A549 (cell line): ENCODE measurements at regions not wholly inside any gene's neighbourhood (a gene's known extent, or its start where the extent isn't known, plus 50 kb on each side); places are given as distances from the start of the nearest gene placed in this dataset.

Source experiments
- ATAC-seq, 2 experiments: fragments of 200-7000 bp in 1 of 2; fragments of >200 bp in 1 of 2; cut with Nextera tagmentation in 1 of 2; cut with Tn5 transposase in 1 of 2; 3 replicates each; pipeline versions ENCODE4 v1.8.0 to v1.9.1; 2018 to 2020; ENCODE audit warnings: mild to moderate bottlenecking in 1 of 2, moderate library complexity in 1 of 2
- CTCF ChIA-PET: fragments of 300-600 bp; sonication (Branson Sonifier 250); formaldehyde crosslinking; extraction: SDS; loops from one replicate; lab custom pipeline; 2021; ENCODE audit warnings: antibody characterized with exemption, inconsistent platforms; lab: Yijun Ruan, JAX
- POLR2A ChIA-PET: fragments of 350-600 bp; formaldehyde crosslinking; extraction: SDS; loops from one replicate; lab custom pipeline; 2021; ENCODE audit warnings: antibody characterized with exemption, inconsistent platforms; lab: Yijun Ruan, JAX
- DNase-seq, 2 experiments: peaks; one replicate each; pipeline versions ENCODE4 v3.0.0 to v3.0.0-alpha.2; 2011 to 2016; ENCODE audit warnings: low read depth in 1 of 2, low spot score in 1 of 2
- FAIRE-seq: peaks from 2 replicates; lab custom pipeline; 2011; peaks lifted over from hg19 to GRCh38; lab: Jason Lieb, UNC
- H3K27ac ChIP-seq, 2 experiments: fragments of >200 bp; sonication (Bioruptor Twin); formaldehyde crosslinking; 3 replicates each; pipeline ENCODE4 v1.5.1; 2016 to 2017
- H3K4me1 ChIP-seq: fragments of >200 bp; sonication (Bioruptor Twin); formaldehyde crosslinking; 3 replicates; pipeline ENCODE4 v1.6.1; 2016
- H3K4me2 ChIP-seq: fragments of >200 bp; sonication (Bioruptor Twin); formaldehyde crosslinking; 3 replicates; pipeline ENCODE4 v1.6.1; 2016
- H3K4me3 ChIP-seq: fragments of >200 bp; sonication (Bioruptor Twin); formaldehyde crosslinking; 3 replicates; pipeline ENCODE4 v1.5.1; 2016
- H3K9me3 ChIP-seq: fragments of >200 bp; sonication (Bioruptor Twin); formaldehyde crosslinking; 3 replicates; pipeline ENCODE4 v1.6.1; 2016
- BCL3 ChIP-seq: fragments of >200 bp; sonication (Bioruptor Twin); formaldehyde crosslinking; IDR thresholded peaks from 3 replicates; pipeline ENCODE4 v1.6.1; 2016
- CBX2 ChIP-seq: fragments of 200-600 bp; sonication (generic); IDR thresholded peaks from 2 replicates; pipeline ENCODE4 v1.6.1; 2016; ENCODE audit warnings: low read depth, mild to moderate bottlenecking, borderline replicate concordance
- CTCF ChIP-seq: fragments of >200 bp; sonication (Bioruptor Twin); formaldehyde crosslinking; IDR thresholded peaks from 3 replicates; pipeline ENCODE4 v1.5.1; 2016
- ESRRA ChIP-seq: fragments of 150-350 bp; IDR thresholded peaks from 2 replicates; pipeline ENCODE4 v1.6.1; 2014; ENCODE audit warnings: mild to moderate bottlenecking, low read length, borderline replicate concordance
- FOSL2 ChIP-seq, 2 experiments: fragments of 450-650 bp in 1 of 2; fragments of >200 bp in 1 of 2; sonication (Bioruptor Twin) in 1 of 2; formaldehyde crosslinking; IDR thresholded peaks; 2 replicates each; pipeline versions ENCODE4 v1.5.0 to v1.6.1; 2016 to 2020; ENCODE audit warnings: mild to moderate bottlenecking in 1 of 2, moderate library complexity in 1 of 2
- FOXS1 ChIP-seq: fragments of 250-450 bp; sonication (Bioruptor Pico); IDR thresholded peaks from 2 replicates; pipeline ENCODE4 v1.5.0; 2020; ENCODE audit warnings: mild to moderate bottlenecking, moderate library complexity
- GATA3 ChIP-seq: IDR thresholded peaks from 2 replicates; pipeline ENCODE4 v1.6.1; 2012; ENCODE audit warnings: borderline replicate concordance
- HDAC2 ChIP-seq: fragments of 200-600 bp; sonication (generic); IDR thresholded peaks from 2 replicates; pipeline ENCODE4 v1.6.1; 2016
- HMGXB4 ChIP-seq: fragments of 250-450 bp; sonication (Bioruptor Pico); IDR thresholded peaks from 2 replicates; pipeline ENCODE4 v1.5.0; 2021; ENCODE audit warnings: mild to moderate bottlenecking, moderate library complexity, borderline replicate concordance
- HOXA7 ChIP-seq: fragments of 250-450 bp; sonication (Bioruptor Pico); IDR thresholded peaks from 2 replicates; pipeline ENCODE4 v1.5.0; 2020; ENCODE audit warnings: mild to moderate bottlenecking, moderate library complexity
- HOXB13 ChIP-seq: fragments of 250-450 bp; sonication (Bioruptor Pico); IDR thresholded peaks from 2 replicates; pipeline ENCODE4 v1.5.0; 2020; ENCODE audit warnings: low read depth, mild to moderate bottlenecking, moderate library complexity
- KDM5A ChIP-seq: fragments of 200-600 bp; sonication (generic); IDR thresholded peaks from 2 replicates; pipeline ENCODE4 v1.6.1; 2016; ENCODE audit warnings: antibody characterized with exemption, mild to moderate bottlenecking
- MAFK ChIP-seq: fragments of 450-650 bp; IDR thresholded peaks from 2 replicates; pipeline ENCODE4 v1.6.1; 2014; ENCODE audit not compliant: partially characterized antibody
- MAX ChIP-seq: IDR thresholded peaks from 2 replicates; pipeline ENCODE4 v1.6.1; 2012
- MAZ ChIP-seq: fragments of 150-350 bp; IDR thresholded peaks from 2 replicates; pipeline ENCODE4 v1.6.1; 2014; ENCODE audit warnings: antibody characterized with exemption, low read depth, low read length, borderline replicate concordance
- NFE2L2 ChIP-seq: fragments of 150-350 bp; conservative IDR thresholded peaks from 2 replicates; pipeline ENCODE4 v1.6.1; 2014; ENCODE audit warnings: low read length
- RAD21 ChIP-seq, 2 experiments: fragments of >200 bp in 1 of 2; sonication (Bioruptor Twin) in 1 of 2; formaldehyde crosslinking in 1 of 2; IDR thresholded peaks in 1 of 2; conservative IDR thresholded peaks in 1 of 2; 2 replicates in 1 of 2; 3 replicates in 1 of 2; pipeline ENCODE4 v1.6.1; 2012 to 2018; ENCODE audit warnings: inconsistent platforms in 1 of 2
- RARB ChIP-seq: fragments of 250-450 bp; sonication (Bioruptor Pico); IDR thresholded peaks from 2 replicates; pipeline ENCODE4 v1.8.0; 2021; ENCODE audit warnings: mild to moderate bottlenecking, moderate library complexity
- SMC3 ChIP-seq: fragments of >200 bp; sonication (Bioruptor Twin); formaldehyde crosslinking; IDR thresholded peaks from 3 replicates; pipeline ENCODE4 v1.6.1; 2018; ENCODE audit warnings: inconsistent platforms
- TFCP2L1 ChIP-seq: fragments of 250-450 bp; sonication (Bioruptor Pico); IDR thresholded peaks from 2 replicates; pipeline ENCODE4 v1.5.0; 2021; ENCODE audit warnings: mild to moderate bottlenecking
- ZNF302 ChIP-seq: fragments of 250-450 bp; sonication (Bioruptor Pico); IDR thresholded peaks from 2 replicates; pipeline ENCODE4 v1.9.0; 2021; ENCODE audit warnings: inconsistent platforms, mild to moderate bottlenecking, moderate library complexity
- WGBS: methylation state at CpG from one replicate; pipeline ENCODE4 v1.1.6; 2017; ENCODE audit errors: missing lambda C conversion rate; 5-methylcytosine and 5-hydroxymethylcytosine counted together
- TF ChIP-seq, protein P1 (sequence below): fragments of 150-350 bp; IDR thresholded peaks from 2 replicates; pipeline ENCODE4 v1.6.1; 2014; ENCODE audit warnings: low read depth, mild to moderate bottlenecking, low read length

DNA sequence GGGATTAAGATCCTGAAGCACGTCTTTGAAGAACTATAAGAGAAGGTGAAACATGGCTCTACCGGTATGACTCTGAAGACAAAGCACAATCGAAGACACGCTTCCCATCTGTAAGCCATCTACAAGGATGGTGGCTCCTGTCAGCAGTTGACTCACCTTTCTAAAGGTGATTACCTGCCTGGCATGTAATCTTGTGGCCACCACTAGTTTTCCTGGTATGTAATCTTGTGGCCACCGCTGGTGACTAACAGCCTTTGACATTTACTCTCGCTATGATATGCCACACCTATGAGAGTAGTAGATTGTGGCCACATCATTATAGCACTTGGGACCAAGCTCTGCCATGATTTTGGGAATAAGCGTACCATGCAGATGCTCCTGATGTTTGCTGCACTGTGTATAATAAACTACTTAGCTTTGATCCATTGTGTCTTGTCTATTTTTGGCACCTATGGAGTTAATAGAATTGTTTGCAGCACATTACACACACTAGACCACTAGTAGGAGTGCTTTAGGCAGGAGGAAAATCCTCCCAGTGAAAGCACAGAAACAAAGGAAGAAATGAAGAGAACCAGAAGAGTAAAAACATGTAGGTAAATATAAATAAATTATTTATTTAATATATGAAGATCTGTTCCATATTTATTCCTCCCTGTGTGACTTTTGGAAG lies 59.8 kb downstream of the VAX1 start:
- TF ChIP-seq BCL3 (no peak), KDM5A (no peak), HDAC2 (no peak), CBX2 (no peak), ZNF302 (CRISPR knock-in tag) (no peak), GATA3 (no peak), MAX (no peak), FOSL2 (IDR thresholded peaks at IDR 0.05) (no peak), FOSL2 (CRISPR knock-in tag; IDR thresholded peaks at IDR 0.05) (no peak), MAFK (no peak), ESRRA (no peak), HMGXB4 (CRISPR knock-in tag) (no peak)
- TF ChIP-seq, protein P1, sequence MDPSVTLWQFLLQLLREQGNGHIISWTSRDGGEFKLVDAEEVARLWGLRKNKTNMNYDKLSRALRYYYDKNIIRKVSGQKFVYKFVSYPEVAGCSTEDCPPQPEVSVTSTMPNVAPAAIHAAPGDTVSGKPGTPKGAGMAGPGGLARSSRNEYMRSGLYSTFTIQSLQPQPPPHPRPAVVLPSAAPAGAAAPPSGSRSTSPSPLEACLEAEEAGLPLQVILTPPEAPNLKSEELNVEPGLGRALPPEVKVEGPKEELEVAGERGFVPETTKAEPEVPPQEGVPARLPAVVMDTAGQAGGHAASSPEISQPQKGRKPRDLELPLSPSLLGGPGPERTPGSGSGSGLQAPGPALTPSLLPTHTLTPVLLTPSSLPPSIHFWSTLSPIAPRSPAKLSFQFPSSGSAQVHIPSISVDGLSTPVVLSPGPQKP = no peak
- CTCF ChIA-PET = interaction anchor here (1.1 kb wide), 1 partner anchor 89 kb away, joined by 4 read pairs; no protein-coding TSS in a partner anchor
- no peak overlapping the region for H3K27ac ChIP-seq
- no peak for DNase-seq
- POLR2A ChIA-PET = no interaction called here
- H3K4me1 ChIP-seq = peaks cover 8% of the 10 kb centered on the region; the same call in 2 of the 3 replicates
- 35% methylated on average over 7 of the region's 7 CpGs for WGBS
- H3K9me3 ChIP-seq = no peaks in the 10 kb centered on the region
- no peak for FAIRE-seq
- peak in 1 of 2 experiments; percentile 39; a peak in 1 of 6 replicates for ATAC-seq
- no peak overlapping the region for H3K4me3 ChIP-seq
- no peak overlapping the region for H3K4me2 ChIP-seq

GRCh38 chr10:117075064-117075463 lies 63.0 kb downstream of the VAX1 start:
- Histone ChIP-seq H3K4me3 (no peak overlapping the region), H3K4me1 (peaks cover 8% of the 10 kb centered on the region; the same call in 2 of the 3 replicates), H3K4me2 (0 out of 3 replicates have a peak overlapping the region, but pooled peaks have one; percentile 12), H3K27ac (no peak overlapping the region), H3K9me3 (no peaks in the 10 kb centered on the region)
- ChIA-PET POLR2A (no interaction called here), CTCF (interaction anchor here (1.2 to 1.5 kb wide), 2 partner anchors 100 to 384 kb away, joined by 3 read pairs; no protein-coding TSS in a partner anchor)
- WGBS = 59% methylated on average over 1 of the region's 1 CpG
- ATAC-seq = peak; percentile 74 to 79; a peak in 4 of 6 replicates
- TF ChIP-seq FOSL2 (IDR thresholded peaks at IDR 0.05) (no peak), FOSL2 (CRISPR knock-in tag; IDR thresholded peaks at IDR 0.05) (peak; percentile 33; the same call in 1 of the 2 replicates), TFCP2L1 (no peak), NFE2L2 (0 out of 2 replicates have a peak, but pooled peaks have one; percentile 3), MAFK (peak; percentile 49), BCL3 (no peak)
- peak in 1 of 2 experiments; percentile 27 for DNase-seq
- no peak for FAIRE-seq

DNA sequence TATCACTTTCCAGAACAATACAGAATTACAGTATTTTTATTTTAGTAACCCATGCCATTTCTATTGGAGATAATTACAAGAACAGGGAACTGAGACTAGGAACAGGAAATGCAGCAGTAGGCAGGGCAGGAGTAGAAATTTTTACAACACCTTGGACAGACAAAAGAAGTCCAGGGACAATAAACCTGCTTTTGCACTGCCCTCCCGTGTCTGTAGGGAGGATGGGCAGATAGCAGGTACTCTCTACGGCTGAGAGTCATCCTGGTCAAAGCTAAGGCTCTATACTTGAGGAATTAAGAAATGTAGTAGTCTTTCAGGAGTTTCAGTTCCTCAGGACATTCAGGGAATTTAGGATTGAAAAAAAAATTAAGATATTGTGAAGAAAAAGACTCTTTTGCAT lies 63.4 kb downstream of the VAX1 start:
- peak; percentile 77 to 82 for ATAC-seq
- H3K4me2 ChIP-seq = 0 out of 3 replicates have a peak overlapping the region, but pooled peaks have one; percentile 12
- CTCF ChIA-PET = interaction anchor here (1.5 kb wide), 1 partner anchor 384 kb away, joined by 3 read pairs; no protein-coding TSS in a partner anchor

More for the DNA sequence above, 63.4 kb downstream of the VAX1 start:
- Histone ChIP-seq H3K4me1 (peaks cover 8% of the 10 kb centered on the region; the same call in 2 of the 3 replicates), H3K27ac (no peak overlapping the region), H3K4me3 (no peak overlapping the region), H3K9me3 (no peaks in the 10 kb centered on the region)
- FAIRE-seq = no peak
- POLR2A ChIA-PET = no interaction called here
- TF ChIP-seq FOXS1 (CRISPR knock-in tag) (no peak), RAD21 (conservative IDR thresholded peaks at IDR 0.05 in 1 of 2, IDR thresholded peaks at IDR 0.05 in 1 of 2) (peak; percentile 34 to 48; a peak in 3 of 5 replicates), MAZ (no peak), RARB (CRISPR knock-in tag) (no peak), SMC3 (no peak), CTCF (peak; percentile 20; the same call in 2 of the 3 replicates), HOXB13 (CRISPR knock-in tag) (no peak), HOXA7 (no peak)
- DNase-seq = peak in 1 of 2 experiments; percentile 32
- WGBS = 30% methylated on average over 2 of the region's 2 CpGs
